Activated CD4-positive, CD25-positive, alpha-beta regulatory T cell treated with anti-CD3 and anti-CD28 coated beads, Interleukin-2, amount 50 U/mL, for 24 hours (primary cell): ENCODE measurements at regions not wholly inside any gene's neighbourhood (a gene's known extent, or its start where the extent isn't known, plus 50 kb on each side); places are given as distances from the start of the nearest gene placed in this dataset.

Experiments used
- ATAC-seq, 2 donors: fragments of 150-1000 bp; cut with Tn5 transposase; one replicate each; pipeline ENCODE4 v1.10.0; 2021; ENCODE audit warnings: mild to moderate bottlenecking in 1 of 2, moderate library complexity in 1 of 2

- ATAC-seq: no peak
Observed at GRCh38 chr5:27315363-27316270, 277.2 kb upstream of the CDH9 start.

- no peak for ATAC-seq
Observed at GRCh38 chr5:27313549-27313948, 275.2 kb upstream of the CDH9 start.

- no peak for ATAC-seq
Observed at GRCh38 chr5:27312291-27312893, 274.0 kb upstream of the CDH9 start.

- ATAC-seq: no peak
Observed at GRCh38 chr5:27311544-27311943, 273.2 kb upstream of the CDH9 start.

GRCh38 chr5:27308153-27308552 lies 269.8 kb upstream of the CDH9 start:
- ATAC-seq: no peak

GRCh38 chr5:27290172-27290571 lies 251.8 kb upstream of the CDH9 start:
- no peak for ATAC-seq

- no peak for ATAC-seq
Observed at GRCh38 chr5:27276119-27276518, 237.7 kb upstream of the CDH9 start.

- ATAC-seq: no peak
Observed at GRCh38 chr5:27275345-27275744, 237.0 kb upstream of the CDH9 start.

- ATAC-seq: no peak
Observed at GRCh38 chr5:27269766-27270165, 231.4 kb upstream of the CDH9 start.

- no peak for ATAC-seq
Observed at GRCh38 chr5:27267209-27267824, 228.9 kb upstream of the CDH9 start.

- ATAC-seq: no peak
Observed at GRCh38 chr5:27266184-27266583, 227.8 kb upstream of the CDH9 start.

- no peak for ATAC-seq
Observed at GRCh38 chr5:27257696-27258095, 219.3 kb upstream of the CDH9 start.

- ATAC-seq: no peak
Observed at GRCh38 chr5:27252911-27253310, 214.5 kb upstream of the CDH9 start.

- no peak for ATAC-seq
Observed at GRCh38 chr5:27242258-27242626, 203.9 kb upstream of the CDH9 start.

- no peak for ATAC-seq
Observed at GRCh38 chr5:27241564-27242257, 203.3 kb upstream of the CDH9 start.

- no peak for ATAC-seq
Observed at GRCh38 chr5:27240791-27241190, 202.4 kb upstream of the CDH9 start.

GRCh38 chr5:27234916-27235315 lies 196.5 kb upstream of the CDH9 start:
- ATAC-seq: no peak

- no peak for ATAC-seq
Observed at GRCh38 chr5:27221410-27221809, 183.0 kb upstream of the CDH9 start.

GRCh38 chr5:27220752-27221151 lies 182.4 kb upstream of the CDH9 start:
- ATAC-seq: no peak

- no peak for ATAC-seq
Observed at GRCh38 chr5:27217977-27218376, 179.6 kb upstream of the CDH9 start.

- ATAC-seq: no peak
Observed at GRCh38 chr5:27217155-27217956, 179.0 kb upstream of the CDH9 start.

GRCh38 chr5:27216367-27216950 lies 178.1 kb upstream of the CDH9 start:
- no peak for ATAC-seq
